ENCODE measurements at regions not wholly inside any gene's neighbourhood (a gene's known extent, or its start where the extent isn't known, plus 50 kb on each side); places are given as distances from the start of the nearest gene placed in this dataset.

DNA sequence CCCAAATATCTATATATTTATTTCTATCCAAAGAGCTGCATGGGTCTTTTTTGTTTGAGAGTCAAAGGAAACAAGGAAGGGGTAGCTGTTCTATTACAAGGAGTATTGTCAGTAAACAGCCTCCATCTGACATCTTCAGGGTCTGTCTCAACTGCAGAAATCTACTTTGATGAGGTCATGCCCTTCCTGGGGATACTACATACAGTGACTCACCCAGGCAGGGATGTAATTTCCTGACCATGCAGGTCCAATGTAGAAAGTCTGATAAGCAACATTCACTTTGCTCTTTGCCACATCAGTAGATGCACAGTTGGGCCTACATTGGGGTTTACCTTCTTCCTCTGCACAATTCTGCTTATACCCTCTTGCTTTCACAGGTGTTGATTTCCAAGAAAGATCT lies 165.5 kb downstream of the TLR4 start:
- TF ChIP-seq, protein P1, sequence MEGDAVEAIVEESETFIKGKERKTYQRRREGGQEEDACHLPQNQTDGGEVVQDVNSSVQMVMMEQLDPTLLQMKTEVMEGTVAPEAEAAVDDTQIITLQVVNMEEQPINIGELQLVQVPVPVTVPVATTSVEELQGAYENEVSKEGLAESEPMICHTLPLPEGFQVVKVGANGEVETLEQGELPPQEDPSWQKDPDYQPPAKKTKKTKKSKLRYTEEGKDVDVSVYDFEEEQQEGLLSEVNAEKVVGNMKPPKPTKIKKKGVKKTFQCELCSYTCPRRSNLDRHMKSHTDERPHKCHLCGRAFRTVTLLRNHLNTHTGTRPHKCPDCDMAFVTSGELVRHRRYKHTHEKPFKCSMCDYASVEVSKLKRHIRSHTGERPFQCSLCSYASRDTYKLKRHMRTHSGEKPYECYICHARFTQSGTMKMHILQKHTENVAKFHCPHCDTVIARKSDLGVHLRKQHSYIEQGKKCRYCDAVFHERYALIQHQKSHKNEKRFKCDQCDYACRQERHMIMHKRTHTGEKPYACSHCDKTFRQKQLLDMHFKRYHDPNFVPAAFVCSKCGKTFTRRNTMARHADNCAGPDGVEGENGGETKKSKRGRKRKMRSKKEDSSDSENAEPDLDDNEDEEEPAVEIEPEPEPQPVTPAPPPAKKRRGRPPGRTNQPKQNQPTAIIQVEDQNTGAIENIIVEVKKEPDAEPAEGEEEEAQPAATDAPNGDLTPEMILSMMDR (IDR thresholded peaks at IDR 0.05), result no peak
- TF ChIP-seq POLR2A (IDR thresholded peaks at IDR 0.05; ENCODE audit: low read depth) (no peak), EP300 (IDR thresholded peaks at IDR 0.05) (no peak)

All from esophagus muscularis mucosa (tissue), 4 donors.